CD14-positive monocyte (primary cell): ENCODE measurements at regions not wholly inside any gene's neighbourhood (a gene's known extent, or its start where the extent isn't known, plus 50 kb on each side); places are given as distances from the start of the nearest gene placed in this dataset.

Experiments used
- DNase-seq, 3 donors: peaks; one replicate each; pipeline ENCODE4 v3.0.0-alpha.2; 2011 to 2022
- H2AFZ ChIP-seq: 2 replicates; pipeline ENCODE4 v1.6.0; 2012; ENCODE audit warnings: mild to moderate bottlenecking, low read depth, low read length, inconsistent platforms; ENCODE audit not compliant: insufficient read depth, poor library complexity, severe bottlenecking
- H3K27ac ChIP-seq, 2 donors: 1 replicate in 1 of 2; 2 replicates in 1 of 2; pipeline ENCODE4 v1.5.1; 2012 to 2013; ENCODE audit warnings: low read length in 2 of 2, control low read depth in 1 of 2, inconsistent platforms in 1 of 2, low read depth in 1 of 2, mild to moderate bottlenecking in 1 of 2
- H3K27me3 ChIP-seq, 2 donors: one replicate each; pipeline versions ENCODE4 v1.6.0 to v1.6.1; 2011 to 2013; ENCODE audit warnings: low read length in 2 of 2; ENCODE audit not compliant: control insufficient read depth in 2 of 2, insufficient read depth in 2 of 2
- H3K36me3 ChIP-seq, 2 donors: replicated peaks in 1 of 2; 1 replicate in 1 of 2; 2 replicates in 1 of 2; pipeline versions ENCODE4 v1.5.1 to v1.6.1; 2012 to 2013; ENCODE audit warnings: low read length in 2 of 2, control low read depth in 1 of 2, inconsistent platforms in 1 of 2, mild to moderate bottlenecking in 1 of 2; ENCODE audit not compliant: insufficient read depth in 2 of 2, control insufficient read depth in 1 of 2
- H3K4me1 ChIP-seq, 2 donors: 1 replicate in 1 of 2; 2 replicates in 1 of 2; pipeline versions ENCODE4 v1.5.1 to v1.6.1; 2012 to 2013; ENCODE audit warnings: low read length in 2 of 2, control low read depth in 1 of 2, inconsistent platforms in 1 of 2, mild to moderate bottlenecking in 1 of 2, moderate library complexity in 1 of 2; ENCODE audit not compliant: insufficient read depth in 2 of 2, control insufficient read depth in 1 of 2
- H3K4me2 ChIP-seq: replicated peaks from 2 replicates; pipeline ENCODE3; 2012; ENCODE audit warnings: low read length, moderate library complexity, mild to moderate bottlenecking; ENCODE audit not compliant: poor library complexity, severe bottlenecking; ENCODE audit errors: extremely low read depth
- H3K4me3 ChIP-seq, 3 experiments: fragments of 200-600 bp in 1 of 3; sonication (generic) in 1 of 3; replicated peaks in 1 of 3; 1 replicate in 2 of 3; 2 replicates in 1 of 3; pipeline ENCODE4 v1.5.1; 2011 to 2013; ENCODE audit warnings: low read length in 3 of 3, mild to moderate bottlenecking in 3 of 3, control low read depth in 2 of 3, low read depth in 2 of 3, inconsistent platforms in 1 of 3, moderate library complexity in 1 of 3
- H3K79me2 ChIP-seq: 2 replicates; pipeline ENCODE4 v1.6.0; 2012; ENCODE audit warnings: mild to moderate bottlenecking, control low read depth, inconsistent platforms, low read length, moderate library complexity; ENCODE audit not compliant: insufficient read depth
- H3K9ac ChIP-seq: 2 replicates; pipeline ENCODE4 v1.6.0; 2017; ENCODE audit warnings: low read length, mild to moderate bottlenecking; ENCODE audit not compliant: insufficient read depth, poor library complexity, severe bottlenecking
- H3K9me3 ChIP-seq, 2 donors: replicated peaks in 1 of 2; 1 replicate in 1 of 2; 2 replicates in 1 of 2; pipeline versions ENCODE4 v1.5.1 to v1.6.1; 2012 to 2013; ENCODE audit warnings: low read length in 2 of 2, control low read depth in 1 of 2; ENCODE audit not compliant: control insufficient read depth in 1 of 2, insufficient read depth in 1 of 2
- H4K20me1 ChIP-seq: 2 replicates; pipeline ENCODE4 v1.6.0; 2012; ENCODE audit warnings: mild to moderate bottlenecking, low read length, control low read depth, moderate library complexity; ENCODE audit not compliant: insufficient read depth
- H3K27ac Mint-ChIP-seq, 7 donors: one replicate each; pipeline ENCODE4 v1.8.0; 2020; ENCODE audit warnings: mild to moderate bottlenecking in 7 of 7, mixed read lengths in 7 of 7, moderate library complexity in 6 of 7, inconsistent platforms in 2 of 7
- H3K27me3 Mint-ChIP-seq, 3 donors: one replicate each; pipeline ENCODE4 v1.8.0; 2021 to 2022; ENCODE audit warnings: low read depth in 3 of 3, mild to moderate bottlenecking in 3 of 3, mixed read lengths in 3 of 3, moderate library complexity in 3 of 3, inconsistent platforms in 1 of 3
- H3K36me3 Mint-ChIP-seq, 2 donors: one replicate each; pipeline ENCODE4 v1.8.0; 2020; ENCODE audit warnings: mixed read lengths in 2 of 2, inconsistent platforms in 1 of 2, mild to moderate bottlenecking in 1 of 2
- H3K4me1 Mint-ChIP-seq: one replicate; pipeline ENCODE4 v1.8.0; 2020; ENCODE audit warnings: mild to moderate bottlenecking, mixed read lengths
- H3K4me3 Mint-ChIP-seq, 2 donors: one replicate each; pipeline ENCODE4 v1.8.0; 2020; ENCODE audit warnings: mild to moderate bottlenecking in 2 of 2, mixed read lengths in 2 of 2, moderate library complexity in 1 of 2
- H3K9me3 Mint-ChIP-seq, 7 donors: one replicate each; pipeline ENCODE4 v1.8.0; 2020 to 2022; ENCODE audit warnings: mixed read lengths in 7 of 7, mild to moderate bottlenecking in 6 of 7, moderate library complexity in 6 of 7, inconsistent platforms in 2 of 7
- WGBS: methylation state at CpG from one replicate; pipeline ENCODE4 v1.1.5; 2013; ENCODE audit warnings: missing lambda C conversion rate; ENCODE audit not compliant: insufficient coverage; 5-methylcytosine and 5-hydroxymethylcytosine counted together
- intact Hi-C, 2 donors: fragments of 100-400 bp; cut with micrococcal nuclease; formaldehyde crosslinking; loops; one replicate each; pipeline versions ENCODE4 v1.15.0 to v1.15.1; 2023
- TF ChIP-seq, protein P1 (sequence below): fragments of 200-600 bp; IDR thresholded peaks from one replicate; pipeline ENCODE4 v1.8.0; 2022; ENCODE audit warnings: antibody characterized with exemption, mild to moderate bottlenecking

DNA sequence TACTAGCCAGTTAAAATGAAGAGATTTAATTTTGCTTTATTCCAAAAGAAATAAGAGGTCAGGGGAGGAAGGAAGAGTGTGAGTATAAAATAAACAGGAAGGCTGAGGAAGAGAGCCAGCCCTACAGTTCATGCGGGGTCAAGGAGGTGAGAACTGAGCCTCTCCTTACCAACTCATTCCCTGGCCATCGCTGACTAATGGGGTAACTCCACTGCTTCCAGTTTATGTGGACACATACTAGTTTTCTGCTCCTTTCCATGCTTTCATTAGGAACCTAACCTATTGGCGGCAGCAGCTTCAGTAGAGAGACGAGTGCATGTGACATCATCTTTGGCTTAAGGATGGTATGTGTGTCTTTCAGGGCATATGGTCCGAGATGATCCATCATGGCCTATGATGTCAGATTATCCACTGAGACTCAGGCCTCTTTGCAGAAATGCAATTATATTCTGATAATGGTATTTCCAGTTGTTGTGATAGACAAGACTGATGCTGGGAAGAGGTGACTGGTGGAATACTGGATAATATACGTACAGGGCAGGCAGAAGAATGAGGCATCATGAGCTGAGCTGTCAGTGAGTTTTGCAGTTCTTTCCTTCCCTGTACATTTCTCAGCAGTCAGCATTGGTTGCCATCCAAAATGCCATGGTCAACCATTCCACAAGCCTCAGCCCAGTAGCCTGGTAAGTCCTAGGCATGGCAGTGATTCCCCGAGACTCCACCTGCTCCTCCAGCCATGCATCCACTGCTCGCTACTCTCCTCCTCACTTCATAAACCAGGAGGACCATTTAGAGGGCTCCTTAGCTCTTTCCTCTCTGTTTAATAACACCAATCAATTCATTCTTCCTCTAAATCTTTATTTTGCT lies 184.6 kb upstream of the OSR1 start:
- H3K9me3 Mint-ChIP-seq: peaks cover 0 to 8% (median 0%) of the 10 kb centered on the region in 7 donors
- no peaks in the 10 kb centered on the region for H3K36me3 Mint-ChIP-seq
- Histone ChIP-seq H3K79me2 (no peaks in the 10 kb centered on the region), H3K4me2 (no peak overlapping the region), H2AFZ (no peak overlapping the region), H3K9ac (no peak overlapping the region), H4K20me1 (no peaks in the 10 kb centered on the region), H3K4me3 (no peak overlapping the region), H3K9me3 (peaks cover 0 to 5% of the 10 kb centered on the region in 2 donors), H3K36me3 (no peaks in the 10 kb centered on the region), H3K27ac (no peak overlapping the region), H3K27me3 (no peaks in the 10 kb centered on the region), H3K4me1 (no peaks in the 10 kb centered on the region)
- no peak overlapping the region for H3K4me3 Mint-ChIP-seq
- no peaks in the 10 kb centered on the region for H3K27me3 Mint-ChIP-seq
- no peaks in the 10 kb centered on the region for H3K4me1 Mint-ChIP-seq
- no peak for DNase-seq
- TF ChIP-seq, protein P1, sequence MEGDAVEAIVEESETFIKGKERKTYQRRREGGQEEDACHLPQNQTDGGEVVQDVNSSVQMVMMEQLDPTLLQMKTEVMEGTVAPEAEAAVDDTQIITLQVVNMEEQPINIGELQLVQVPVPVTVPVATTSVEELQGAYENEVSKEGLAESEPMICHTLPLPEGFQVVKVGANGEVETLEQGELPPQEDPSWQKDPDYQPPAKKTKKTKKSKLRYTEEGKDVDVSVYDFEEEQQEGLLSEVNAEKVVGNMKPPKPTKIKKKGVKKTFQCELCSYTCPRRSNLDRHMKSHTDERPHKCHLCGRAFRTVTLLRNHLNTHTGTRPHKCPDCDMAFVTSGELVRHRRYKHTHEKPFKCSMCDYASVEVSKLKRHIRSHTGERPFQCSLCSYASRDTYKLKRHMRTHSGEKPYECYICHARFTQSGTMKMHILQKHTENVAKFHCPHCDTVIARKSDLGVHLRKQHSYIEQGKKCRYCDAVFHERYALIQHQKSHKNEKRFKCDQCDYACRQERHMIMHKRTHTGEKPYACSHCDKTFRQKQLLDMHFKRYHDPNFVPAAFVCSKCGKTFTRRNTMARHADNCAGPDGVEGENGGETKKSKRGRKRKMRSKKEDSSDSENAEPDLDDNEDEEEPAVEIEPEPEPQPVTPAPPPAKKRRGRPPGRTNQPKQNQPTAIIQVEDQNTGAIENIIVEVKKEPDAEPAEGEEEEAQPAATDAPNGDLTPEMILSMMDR: no peak
- H3K27ac Mint-ChIP-seq: no peak overlapping the region
- WGBS: 87% methylated on average over 6 of the region's 8 CpGs
- intact Hi-C loops: no loop called here

DNA sequence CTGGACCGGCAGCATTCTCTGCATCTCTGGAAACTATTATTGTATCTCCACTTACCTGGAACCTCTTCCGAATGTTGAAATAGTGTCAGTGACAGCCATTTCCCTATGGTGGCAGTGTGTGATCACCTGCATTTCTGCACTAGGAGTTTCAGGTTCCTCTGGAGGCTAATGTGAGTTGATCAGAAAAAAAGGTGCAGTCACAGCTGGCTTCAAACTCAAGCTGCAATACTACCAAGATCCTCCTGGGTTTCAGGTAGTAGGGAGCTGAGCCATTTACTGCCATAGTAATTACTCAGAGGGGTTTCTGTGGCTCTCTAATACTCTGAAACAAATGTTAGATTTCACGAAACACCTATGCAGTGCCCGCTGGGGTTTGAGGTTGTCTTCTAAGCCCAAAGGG lies 183.5 kb upstream of the OSR1 start:
- Histone ChIP-seq H3K79me2 (no peaks in the 10 kb centered on the region), H3K9me3 (no peaks in the 10 kb centered on the region), H3K27me3 (no peaks in the 10 kb centered on the region), H4K20me1 (no peaks in the 10 kb centered on the region), H3K9ac (no peak overlapping the region), H3K4me1 (no peaks in the 10 kb centered on the region), H2AFZ (no peak overlapping the region), H3K36me3 (no peaks in the 10 kb centered on the region), H3K27ac (no peak overlapping the region), H3K4me2 (no peak overlapping the region), H3K4me3 (no peak overlapping the region)
- H3K36me3 Mint-ChIP-seq: no peaks in the 10 kb centered on the region
- no peaks in the 10 kb centered on the region for H3K4me1 Mint-ChIP-seq
- H3K4me3 Mint-ChIP-seq: no peak overlapping the region
- no peak overlapping the region for H3K27ac Mint-ChIP-seq
- intact Hi-C loops: no loop called here
- TF ChIP-seq, protein P1: no peak
- peaks cover 0 to 3% (median 0%) of the 10 kb centered on the region in 7 donors for H3K9me3 Mint-ChIP-seq
- WGBS: 100% methylated on average over 3 of the region's 4 CpGs
- no peaks in the 10 kb centered on the region for H3K27me3 Mint-ChIP-seq
- no peak for DNase-seq
